HEK293 (cell line): ENCODE measurements at regions not wholly inside any gene's neighbourhood (a gene's known extent, or its start where the extent isn't known, plus 50 kb on each side); places are given as distances from the start of the nearest gene placed in this dataset.

Experiments used
- CTCF ChIA-PET: fragments of 350-600 bp; formaldehyde crosslinking; extraction: SDS; loops from one replicate; lab custom pipeline; 2021; ENCODE audit warnings: antibody characterized with exemption; lab: Yijun Ruan, JAX
- POLR2A ChIA-PET: fragments of 300-600 bp; formaldehyde crosslinking; extraction: SDS; loops from one replicate; lab custom pipeline; 2020; ENCODE audit warnings: antibody characterized with exemption, inconsistent platforms; lab: Yijun Ruan, JAX
- H3K27ac ChIP-seq: fragments of 200-500 bp; sonication (Bioruptor generic); 2 replicates; pipeline ENCODE4 v1.5.1; 2014; ENCODE audit warnings: low read depth, low read length, control low read depth, inconsistent platforms; ENCODE audit errors: extremely low read depth
- H3K36me3 ChIP-seq, 2 experiments: fragments of 200-500 bp in 1 of 2; sonication (Bioruptor generic) in 1 of 2; 1 replicate in 1 of 2; 2 replicates in 1 of 2; pipeline ENCODE4 v1.5.1; 2014 to 2017; ENCODE audit warnings: inconsistent platforms in 2 of 2, low read length in 2 of 2; ENCODE audit not compliant: control insufficient read depth in 2 of 2, insufficient read depth in 1 of 2
- H3K4me1 ChIP-seq: fragments of 200-500 bp; sonication (Bioruptor generic); 2 replicates; pipeline ENCODE4 v1.5.1; 2014; ENCODE audit warnings: mild to moderate bottlenecking, low read length, inconsistent platforms; ENCODE audit not compliant: control insufficient read depth, insufficient read depth
- H3K4me3 ChIP-seq: 2 replicates; pipeline ENCODE4 v1.5.1; 2011; ENCODE audit warnings: low read depth, mild to moderate bottlenecking, control low read depth, low read length, moderate library complexity
- H3K9me3 ChIP-seq: fragments of 200-500 bp; sonication (Bioruptor generic); 2 replicates; pipeline ENCODE4 v1.5.1; 2014; ENCODE audit warnings: low read depth, low read length, inconsistent platforms; ENCODE audit not compliant: control insufficient read depth, insufficient read depth
- BCL11B ChIP-seq: fragments of 450-650 bp; formaldehyde crosslinking; IDR thresholded peaks from 2 replicates; pipeline ENCODE4 v1.5.1; 2016; ENCODE audit warnings: low read depth, missing biosample characterization, missing genetic modification characterization
- GLI2 ChIP-seq: fragments of 450-650 bp; formaldehyde crosslinking; IDR thresholded peaks from 2 replicates; pipeline ENCODE4; 2017; ENCODE audit warnings: missing biosample characterization, missing genetic modification characterization, low read depth, borderline replicate concordance
- HOXA7 ChIP-seq: sonication (generic); formaldehyde crosslinking; IDR thresholded peaks from 2 replicates; pipeline ENCODE4 v1.8.1; 2022; ENCODE audit warnings: missing genetic modification reagents, borderline replicate concordance
- OVOL3 ChIP-seq: fragments of 450-650 bp; formaldehyde crosslinking; IDR thresholded peaks from 2 replicates; pipeline ENCODE4 v1.5.1; 2016; ENCODE audit warnings: missing biosample characterization, missing genetic modification characterization
- ZBTB17 ChIP-seq: fragments of 450-650 bp; formaldehyde crosslinking; IDR thresholded peaks from 2 replicates; pipeline ENCODE4 v1.5.1; 2016; ENCODE audit warnings: missing biosample characterization, missing genetic modification characterization
- ZNF16 ChIP-seq: fragments of 450-650 bp; formaldehyde crosslinking; IDR thresholded peaks from 2 replicates; pipeline ENCODE4 v1.5.1; 2016; ENCODE audit warnings: low read depth, missing biosample characterization, missing genetic modification characterization
- ZNF169 ChIP-seq: fragments of 450-650 bp; formaldehyde crosslinking; IDR thresholded peaks from 2 replicates; pipeline ENCODE4 v1.5.1; 2016; ENCODE audit warnings: missing biosample characterization, missing genetic modification characterization
- ZNF19 ChIP-seq: fragments of 450-650 bp; formaldehyde crosslinking; IDR thresholded peaks from 2 replicates; pipeline ENCODE4; 2016; ENCODE audit warnings: missing biosample characterization, missing genetic modification characterization, low read depth
- ZNF221 ChIP-seq: fragments of 450-650 bp; formaldehyde crosslinking; IDR thresholded peaks from 2 replicates; pipeline ENCODE4 v1.5.1; 2017; ENCODE audit warnings: missing biosample characterization, missing genetic modification characterization, borderline replicate concordance
- ZNF366 ChIP-seq: fragments of 450-650 bp; formaldehyde crosslinking; conservative IDR thresholded peaks from 2 replicates; pipeline ENCODE4 v1.5.1; 2016; ENCODE audit warnings: missing biosample characterization, missing genetic modification characterization
- ZNF521 ChIP-seq: fragments of 450-650 bp; formaldehyde crosslinking; IDR thresholded peaks from 2 replicates; pipeline ENCODE4 v1.5.1; 2017; ENCODE audit warnings: missing biosample characterization, mild to moderate bottlenecking, missing genetic modification characterization
- ZNF549 ChIP-seq: fragments of 450-650 bp; IDR thresholded peaks from 2 replicates; pipeline ENCODE4 v1.5.1; 2018; ENCODE audit warnings: missing biosample characterization, missing genetic modification characterization, mild to moderate bottlenecking, inconsistent platforms, moderate library complexity
- ZNF561 ChIP-seq: fragments of 450-650 bp; IDR thresholded peaks from 2 replicates; pipeline ENCODE4 v1.5.1; 2018; ENCODE audit warnings: missing biosample characterization, missing genetic modification characterization, borderline replicate concordance
- ZNF580 ChIP-seq: fragments of 450-650 bp; formaldehyde crosslinking; IDR thresholded peaks from 2 replicates; pipeline ENCODE4 v1.5.1; 2016; ENCODE audit warnings: missing biosample characterization, missing genetic modification characterization
- ZNF626 ChIP-seq: fragments of 450-650 bp; sonication (Bioruptor Pico); formaldehyde crosslinking; IDR thresholded peaks from 2 replicates; pipeline ENCODE4 v1.5.1; 2018; ENCODE audit warnings: missing biosample characterization, missing genetic modification characterization, inconsistent platforms
- ZNF692 ChIP-seq: fragments of 450-650 bp; formaldehyde crosslinking; IDR thresholded peaks from 2 replicates; pipeline ENCODE4 v1.5.1; 2016; ENCODE audit warnings: missing biosample characterization, missing genetic modification characterization
- ZNF777 ChIP-seq: fragments of 450-650 bp; formaldehyde crosslinking; IDR thresholded peaks from 2 replicates; pipeline ENCODE4 v1.5.1; 2017; ENCODE audit warnings: missing biosample characterization, missing genetic modification characterization, borderline replicate concordance
- ZNF792 ChIP-seq: fragments of 450-650 bp; formaldehyde crosslinking; IDR thresholded peaks from 2 replicates; pipeline ENCODE4 v1.5.1; 2016; ENCODE audit warnings: missing biosample characterization, missing genetic modification characterization
- ZSCAN16 ChIP-seq: fragments of 450-650 bp; formaldehyde crosslinking; IDR thresholded peaks from 2 replicates; pipeline ENCODE4 v1.5.1; 2016; ENCODE audit warnings: missing biosample characterization, missing genetic modification characterization
- TF ChIP-seq, protein P1 (sequence below): fragments of 450-650 bp; formaldehyde crosslinking; IDR thresholded peaks from 2 replicates; pipeline ENCODE4 v1.5.1; 2017; ENCODE audit warnings: missing biosample characterization, mild to moderate bottlenecking, missing genetic modification characterization, moderate library complexity
- TF ChIP-seq, protein P2 (sequence below): fragments of 450-650 bp; formaldehyde crosslinking; IDR thresholded peaks from 2 replicates; pipeline ENCODE4 v1.5.1; 2016; ENCODE audit warnings: missing biosample characterization, missing genetic modification characterization
- TF ChIP-seq, protein P3 (sequence below): fragments of 450-650 bp; formaldehyde crosslinking; IDR thresholded peaks from 2 replicates; pipeline ENCODE4 v1.5.1; 2017; ENCODE audit warnings: missing biosample characterization, missing genetic modification characterization

- TF ChIP-seq ZNF692 (no peak), ZNF549 (tag by site-specific recombination) (no peak), HOXA7 (CRISPR knock-in tag) (no peak), ZNF777 (tag by site-specific recombination) (no peak), ZNF626 (tag by site-specific recombination) (no peak), ZNF561 (no peak)
- TF ChIP-seq, protein P1, sequence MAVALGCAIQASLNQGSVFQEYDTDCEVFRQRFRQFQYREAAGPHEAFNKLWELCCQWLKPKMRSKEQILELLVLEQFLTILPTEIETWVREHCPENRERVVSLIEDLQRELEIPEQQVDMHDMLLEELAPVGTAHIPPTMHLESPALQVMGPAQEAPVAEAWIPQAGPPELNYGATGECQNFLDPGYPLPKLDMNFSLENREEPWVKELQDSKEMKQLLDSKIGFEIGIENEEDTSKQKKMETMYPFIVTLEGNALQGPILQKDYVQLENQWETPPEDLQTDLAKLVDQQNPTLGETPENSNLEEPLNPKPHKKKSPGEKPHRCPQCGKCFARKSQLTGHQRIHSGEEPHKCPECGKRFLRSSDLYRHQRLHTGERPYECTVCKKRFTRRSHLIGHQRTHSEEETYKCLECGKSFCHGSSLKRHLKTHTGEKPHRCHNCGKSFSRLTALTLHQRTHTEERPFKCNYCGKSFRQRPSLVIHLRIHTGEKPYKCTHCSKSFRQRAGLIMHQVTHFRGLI (tag by site-specific recombination), result no peak
These were observed 74.7 kb upstream of the COL5A1 start (continued) for GRCh38 chr9:134566936-134567335.

DNA sequence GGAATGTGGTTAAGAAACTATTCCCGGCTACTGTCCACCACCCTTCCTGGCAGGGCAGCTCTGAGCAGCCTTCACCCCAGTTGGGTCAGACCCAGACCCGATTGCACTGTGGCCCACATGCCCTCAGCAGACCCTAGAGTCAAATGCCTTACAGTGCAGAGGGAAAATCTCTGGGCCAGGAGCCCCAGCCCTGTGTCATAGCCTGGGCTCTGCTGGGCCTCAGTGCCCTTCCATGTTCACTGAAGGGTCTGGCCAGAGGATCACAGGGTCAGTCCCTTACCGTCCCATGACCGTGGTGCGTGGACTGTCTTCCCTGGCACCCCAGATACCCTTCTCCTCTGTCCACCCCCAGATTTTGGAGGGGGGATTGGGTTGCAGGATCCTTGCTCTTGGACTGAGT, 73.5 kb upstream of the COL5A1 start:
- H3K4me3 ChIP-seq, result no peak overlapping the region
- no peak overlapping the region for H3K27ac ChIP-seq
- CTCF ChIA-PET, result no interaction called here
- H3K9me3 ChIP-seq, result no peaks in the 10 kb centered on the region
- no peaks in the 10 kb centered on the region for H3K4me1 ChIP-seq
- POLR2A ChIA-PET, result no interaction called here
- TF ChIP-seq GLI2 (tag by site-specific recombination) (no peak), ZSCAN16 (tag by site-specific recombination) (no peak), BCL11B (tag by site-specific recombination) (no peak), ZNF366 (tag by site-specific recombination) (no peak), ZNF16 (tag by site-specific recombination) (no peak), ZNF221 (tag by site-specific recombination) (no peak)
- TF ChIP-seq, protein P2, sequence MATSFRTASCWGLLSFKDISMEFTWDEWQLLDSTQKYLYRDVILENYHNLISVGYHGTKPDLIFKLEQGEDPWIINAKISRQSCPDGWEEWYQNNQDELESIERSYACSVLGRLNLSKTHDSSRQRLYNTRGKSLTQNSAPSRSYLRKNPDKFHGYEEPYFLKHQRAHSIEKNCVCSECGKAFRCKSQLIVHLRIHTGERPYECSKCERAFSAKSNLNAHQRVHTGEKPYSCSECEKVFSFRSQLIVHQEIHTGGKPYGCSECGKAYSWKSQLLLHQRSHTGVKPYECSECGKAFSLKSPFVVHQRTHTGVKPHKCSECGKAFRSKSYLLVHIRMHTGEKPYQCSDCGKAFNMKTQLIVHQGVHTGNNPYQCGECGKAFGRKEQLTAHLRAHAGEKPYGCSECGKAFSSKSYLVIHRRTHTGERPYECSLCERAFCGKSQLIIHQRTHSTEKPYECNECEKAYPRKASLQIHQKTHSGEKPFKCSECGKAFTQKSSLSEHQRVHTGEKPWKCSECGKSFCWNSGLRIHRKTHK (tag by site-specific recombination), result no peak
- H3K36me3 ChIP-seq, result no peaks in the 10 kb centered on the region

DNA sequence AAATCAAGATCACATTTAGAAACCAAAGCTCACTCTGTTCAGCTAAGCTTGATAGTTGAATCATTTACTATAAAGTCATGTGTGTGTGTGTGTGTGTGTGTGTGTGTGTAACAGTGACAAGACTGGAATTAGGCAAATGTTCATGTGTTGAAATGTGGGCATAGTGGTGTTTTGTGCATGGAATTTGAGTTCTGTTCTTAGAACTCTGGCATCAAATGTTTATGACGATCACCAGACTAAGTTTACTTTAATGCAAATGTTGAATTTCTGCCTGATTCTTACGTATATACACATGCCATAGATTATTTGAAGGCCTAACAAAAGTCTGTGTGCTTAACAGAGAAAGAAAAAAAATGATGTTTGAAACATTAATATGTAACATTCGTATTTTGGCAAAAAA, 72.8 kb upstream of the COL5A1 start:
- ChIA-PET POLR2A (no interaction called here), CTCF (interaction anchor here (0.6 kb wide), 1 partner anchor 52 kb away, joined by 3 read pairs; no protein-coding TSS in a partner anchor)
- Histone ChIP-seq H3K4me1 (no peaks in the 10 kb centered on the region), H3K36me3 (no peaks in the 10 kb centered on the region), H3K9me3 (no peaks in the 10 kb centered on the region), H3K27ac (no peak overlapping the region), H3K4me3 (no peak overlapping the region)
- TF ChIP-seq, protein P2 (tag by site-specific recombination), result no peak
- TF ChIP-seq, protein P3, sequence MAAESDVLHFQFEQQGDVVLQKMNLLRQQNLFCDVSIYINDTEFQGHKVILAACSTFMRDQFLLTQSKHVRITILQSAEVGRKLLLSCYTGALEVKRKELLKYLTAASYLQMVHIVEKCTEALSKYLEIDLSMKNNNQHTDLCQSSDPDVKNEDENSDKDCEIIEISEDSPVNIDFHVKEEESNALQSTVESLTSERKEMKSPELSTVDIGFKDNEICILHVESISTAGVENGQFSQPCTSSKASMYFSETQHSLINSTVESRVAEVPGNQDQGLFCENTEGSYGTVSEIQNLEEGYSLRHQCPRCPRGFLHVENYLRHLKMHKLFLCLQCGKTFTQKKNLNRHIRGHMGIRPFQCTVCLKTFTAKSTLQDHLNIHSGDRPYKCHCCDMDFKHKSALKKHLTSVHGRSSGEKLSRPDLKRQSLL (tag by site-specific recombination), result no peak
- TF ChIP-seq ZNF366 (tag by site-specific recombination) (no peak), ZNF580 (tag by site-specific recombination) (no peak), OVOL3 (tag by site-specific recombination) (no peak), ZNF169 (tag by site-specific recombination) (no peak), ZNF521 (tag by site-specific recombination) (no peak), ZNF19 (tag by site-specific recombination) (no peak), ZBTB17 (tag by site-specific recombination) (no peak), ZNF792 (tag by site-specific recombination) (no peak)
